BJ (cell line): ENCODE measurements at regions not wholly inside any gene's neighbourhood (a gene's known extent, or its start where the extent isn't known, plus 50 kb on each side); places are given as distances from the start of the nearest gene placed in this dataset.

ENCODE experiments used
- CTCF ChIA-PET: fragments of 350-600 bp; formaldehyde crosslinking; extraction: SDS; loops from one replicate; lab custom pipeline; 2021; ENCODE audit warnings: antibody characterized with exemption, inconsistent platforms; lab: Yijun Ruan, JAX
- POLR2A ChIA-PET: fragments of 300-600 bp; sonication (Branson Sonifier 250); formaldehyde crosslinking; extraction: SDS; loops from one replicate; lab custom pipeline; 2021; ENCODE audit warnings: antibody characterized with exemption; lab: Charles Lee
- DNase-seq: peaks from one replicate; pipeline ENCODE4 v3.0.0-alpha.2; 2011; ENCODE audit warnings: low read depth
- H3K27me3 ChIP-seq: 2 replicates; pipeline ENCODE4 v1.6.0; 2011; ENCODE audit warnings: low read length; ENCODE audit not compliant: control insufficient read depth, insufficient read depth
- H3K36me3 ChIP-seq: 2 replicates; pipeline ENCODE4 v1.5.1; 2011; ENCODE audit warnings: low read length; ENCODE audit not compliant: control insufficient read depth, insufficient read depth
- H3K4me3 ChIP-seq: 2 replicates; pipeline ENCODE4 v1.5.1; 2011; ENCODE audit warnings: low read depth, mild to moderate bottlenecking, control low read depth, low read length
- CTCF ChIP-seq: IDR thresholded peaks from 2 replicates; pipeline ENCODE4 v1.5.1; 2011; ENCODE audit warnings: low read depth, mild to moderate bottlenecking, control low read depth, inconsistent platforms, low read length, moderate library complexity; ENCODE audit not compliant: insufficient read depth

- Histone ChIP-seq H3K4me3 (no peak overlapping the region), H3K27me3 (peaks cover 7% of the 10 kb centered on the region), H3K36me3 (no peaks in the 10 kb centered on the region)
- ChIA-PET CTCF (no interaction called here), POLR2A (no interaction called here)
- no peak for DNase-seq
- TF ChIP-seq CTCF: no peak
Observed at GRCh38 chr20:57895161-57895855, 185.5 kb upstream of the PMEPA1 start.

GRCh38 chr20:57894522-57894921 is 184.7 kb upstream of the PMEPA1 start:
- Histone ChIP-seq H3K4me3 (no peak overlapping the region), H3K27me3 (peaks cover 4% of the 10 kb centered on the region), H3K36me3 (no peaks in the 10 kb centered on the region)
- no peak for DNase-seq
- ChIA-PET POLR2A (no interaction called here), CTCF (no interaction called here)
- TF ChIP-seq CTCF: no peak

- H3K27me3 ChIP-seq: peaks cover 4% of the 10 kb centered on the region
- ChIA-PET CTCF (interaction anchor here (1.5 kb wide), 1 partner anchor 9 kb away, joined by 4 read pairs; no protein-coding TSS in a partner anchor), POLR2A (no interaction called here)
- TF ChIP-seq CTCF: no peak
- H3K36me3 ChIP-seq: no peaks in the 10 kb centered on the region
- no peak overlapping the region for H3K4me3 ChIP-seq
- DNase-seq: no peak
Observed at GRCh38 chr20:57894096-57894495, 184.3 kb upstream of the PMEPA1 start.

- CTCF ChIA-PET: interaction anchor here (1.5 kb wide), 1 partner anchor 8 kb away, joined by 4 read pairs; no protein-coding TSS in a partner anchor
- Histone ChIP-seq H3K36me3 (no peaks in the 10 kb centered on the region), H3K4me3 (no peak overlapping the region), H3K27me3 (peaks cover 4% of the 10 kb centered on the region)
- POLR2A ChIA-PET: no interaction called here
- no peak for DNase-seq
- no peak for TF ChIP-seq CTCF
Observed at GRCh38 chr20:57893366-57893999, 183.7 kb upstream of the PMEPA1 start.

- Histone ChIP-seq H3K4me3 (no peak overlapping the region), H3K36me3 (no peaks in the 10 kb centered on the region), H3K27me3 (peaks cover 2% of the 10 kb centered on the region)
- no peak for DNase-seq
- no peak for TF ChIP-seq CTCF
- ChIA-PET POLR2A (no interaction called here), CTCF (interaction anchor here (1.5 kb wide), 1 partner anchor 7 kb away, joined by 4 read pairs; no protein-coding TSS in a partner anchor)
Observed at GRCh38 chr20:57892471-57892870, 182.7 kb upstream of the PMEPA1 start.
